CD14-positive monocyte (primary cell): ENCODE measurements at regions not wholly inside any gene's neighbourhood (a gene's known extent, or its start where the extent isn't known, plus 50 kb on each side); places are given as distances from the start of the nearest gene placed in this dataset.

Experiments
- DNase-seq, 3 donors: peaks; one replicate each; pipeline ENCODE4 v3.0.0-alpha.2; 2011 to 2022
- H2AFZ ChIP-seq: 2 replicates; pipeline ENCODE4 v1.6.0; 2012; ENCODE audit warnings: mild to moderate bottlenecking, low read depth, low read length, inconsistent platforms; ENCODE audit not compliant: insufficient read depth, poor library complexity, severe bottlenecking
- H3K27ac ChIP-seq, 2 donors: 1 replicate in 1 of 2; 2 replicates in 1 of 2; pipeline ENCODE4 v1.5.1; 2012 to 2013; ENCODE audit warnings: low read length in 2 of 2, control low read depth in 1 of 2, inconsistent platforms in 1 of 2, low read depth in 1 of 2, mild to moderate bottlenecking in 1 of 2
- H3K27me3 ChIP-seq, 2 donors: one replicate each; pipeline versions ENCODE4 v1.6.0 to v1.6.1; 2011 to 2013; ENCODE audit warnings: low read length in 2 of 2; ENCODE audit not compliant: control insufficient read depth in 2 of 2, insufficient read depth in 2 of 2
- H3K36me3 ChIP-seq, 2 donors: replicated peaks in 1 of 2; 1 replicate in 1 of 2; 2 replicates in 1 of 2; pipeline versions ENCODE4 v1.5.1 to v1.6.1; 2012 to 2013; ENCODE audit warnings: low read length in 2 of 2, control low read depth in 1 of 2, inconsistent platforms in 1 of 2, mild to moderate bottlenecking in 1 of 2; ENCODE audit not compliant: insufficient read depth in 2 of 2, control insufficient read depth in 1 of 2
- H3K4me1 ChIP-seq, 2 donors: 1 replicate in 1 of 2; 2 replicates in 1 of 2; pipeline versions ENCODE4 v1.5.1 to v1.6.1; 2012 to 2013; ENCODE audit warnings: low read length in 2 of 2, control low read depth in 1 of 2, inconsistent platforms in 1 of 2, mild to moderate bottlenecking in 1 of 2, moderate library complexity in 1 of 2; ENCODE audit not compliant: insufficient read depth in 2 of 2, control insufficient read depth in 1 of 2
- H3K4me2 ChIP-seq: replicated peaks from 2 replicates; pipeline ENCODE3; 2012; ENCODE audit warnings: low read length, moderate library complexity, mild to moderate bottlenecking; ENCODE audit not compliant: poor library complexity, severe bottlenecking; ENCODE audit errors: extremely low read depth
- H3K4me3 ChIP-seq, 3 experiments: fragments of 200-600 bp in 1 of 3; sonication (generic) in 1 of 3; replicated peaks in 1 of 3; 1 replicate in 2 of 3; 2 replicates in 1 of 3; pipeline ENCODE4 v1.5.1; 2011 to 2013; ENCODE audit warnings: low read length in 3 of 3, mild to moderate bottlenecking in 3 of 3, control low read depth in 2 of 3, low read depth in 2 of 3, inconsistent platforms in 1 of 3, moderate library complexity in 1 of 3
- H3K79me2 ChIP-seq: 2 replicates; pipeline ENCODE4 v1.6.0; 2012; ENCODE audit warnings: mild to moderate bottlenecking, control low read depth, inconsistent platforms, low read length, moderate library complexity; ENCODE audit not compliant: insufficient read depth
- H3K9ac ChIP-seq: 2 replicates; pipeline ENCODE4 v1.6.0; 2017; ENCODE audit warnings: low read length, mild to moderate bottlenecking; ENCODE audit not compliant: insufficient read depth, poor library complexity, severe bottlenecking
- H3K9me3 ChIP-seq, 2 donors: replicated peaks in 1 of 2; 1 replicate in 1 of 2; 2 replicates in 1 of 2; pipeline versions ENCODE4 v1.5.1 to v1.6.1; 2012 to 2013; ENCODE audit warnings: low read length in 2 of 2, control low read depth in 1 of 2; ENCODE audit not compliant: control insufficient read depth in 1 of 2, insufficient read depth in 1 of 2
- H4K20me1 ChIP-seq: 2 replicates; pipeline ENCODE4 v1.6.0; 2012; ENCODE audit warnings: mild to moderate bottlenecking, low read length, control low read depth, moderate library complexity; ENCODE audit not compliant: insufficient read depth
- H3K27ac Mint-ChIP-seq, 7 donors: one replicate each; pipeline ENCODE4 v1.8.0; 2020; ENCODE audit warnings: mild to moderate bottlenecking in 7 of 7, mixed read lengths in 7 of 7, moderate library complexity in 6 of 7, inconsistent platforms in 2 of 7
- H3K27me3 Mint-ChIP-seq, 3 donors: one replicate each; pipeline ENCODE4 v1.8.0; 2021 to 2022; ENCODE audit warnings: low read depth in 3 of 3, mild to moderate bottlenecking in 3 of 3, mixed read lengths in 3 of 3, moderate library complexity in 3 of 3, inconsistent platforms in 1 of 3
- H3K36me3 Mint-ChIP-seq, 2 donors: one replicate each; pipeline ENCODE4 v1.8.0; 2020; ENCODE audit warnings: mixed read lengths in 2 of 2, inconsistent platforms in 1 of 2, mild to moderate bottlenecking in 1 of 2
- H3K4me1 Mint-ChIP-seq: one replicate; pipeline ENCODE4 v1.8.0; 2020; ENCODE audit warnings: mild to moderate bottlenecking, mixed read lengths
- H3K4me3 Mint-ChIP-seq, 2 donors: one replicate each; pipeline ENCODE4 v1.8.0; 2020; ENCODE audit warnings: mild to moderate bottlenecking in 2 of 2, mixed read lengths in 2 of 2, moderate library complexity in 1 of 2
- H3K9me3 Mint-ChIP-seq, 7 donors: one replicate each; pipeline ENCODE4 v1.8.0; 2020 to 2022; ENCODE audit warnings: mixed read lengths in 7 of 7, mild to moderate bottlenecking in 6 of 7, moderate library complexity in 6 of 7, inconsistent platforms in 2 of 7
- CTCF ChIP-seq: fragments of 200-600 bp; IDR thresholded peaks from one replicate; pipeline ENCODE4 v1.8.0; 2022; ENCODE audit warnings: antibody characterized with exemption, mild to moderate bottlenecking
- WGBS: methylation state at CpG from one replicate; pipeline ENCODE4 v1.1.5; 2013; ENCODE audit warnings: missing lambda C conversion rate; ENCODE audit not compliant: insufficient coverage; 5-methylcytosine and 5-hydroxymethylcytosine counted together
- intact Hi-C, 2 donors: fragments of 100-400 bp; cut with micrococcal nuclease; formaldehyde crosslinking; loops; one replicate each; pipeline versions ENCODE4 v1.15.0 to v1.15.1; 2023

- DNase-seq: peak in 2 of 3 donors; percentile 15 to 57
- no peaks in the 10 kb centered on the region for H3K36me3 Mint-ChIP-seq
- intact Hi-C loops: no loop called here
- H3K27me3 ChIP-seq: no peaks in the 10 kb centered on the region
- no peaks in the 10 kb centered on the region for H3K4me1 ChIP-seq
- no peaks in the 10 kb centered on the region for H3K79me2 ChIP-seq
- no peak overlapping the region for H3K9ac ChIP-seq
- H3K27ac Mint-ChIP-seq: no peak overlapping the region
- no peaks in the 10 kb centered on the region for H3K4me1 Mint-ChIP-seq
- H3K4me3 Mint-ChIP-seq: no peak overlapping the region
- H3K9me3 ChIP-seq: no peaks in the 10 kb centered on the region
- peaks cover 0 to 2% (median 0%) of the 10 kb centered on the region in 7 donors for H3K9me3 Mint-ChIP-seq
- peaks cover 0 to under 1% (median 0%) of the 10 kb centered on the region in 3 donors for H3K27me3 Mint-ChIP-seq
- 83% methylated on average over 7 of the region's 16 CpGs for WGBS
- H3K4me3 ChIP-seq: no peak overlapping the region
- H3K27ac ChIP-seq: no peak overlapping the region
- H3K36me3 ChIP-seq: no peaks in the 10 kb centered on the region
- no peak overlapping the region for H2AFZ ChIP-seq
- H3K4me2 ChIP-seq: no peak overlapping the region
- H4K20me1 ChIP-seq: no peaks in the 10 kb centered on the region
- TF ChIP-seq CTCF: peak; percentile 92
Measured at GRCh38 chr14:106436310-106436905, 910.0 kb downstream of the TMEM121 start.

GRCh38 chr14:106442857-106443256 is 916.5 kb downstream of the TMEM121 start:
- Histone ChIP-seq H3K4me2 (no peak overlapping the region), H3K27me3 (no peaks in the 10 kb centered on the region), H3K9me3 (no peaks in the 10 kb centered on the region), H3K27ac (no peak overlapping the region), H3K4me1 (no peaks in the 10 kb centered on the region), H3K4me3 (no peak overlapping the region), H3K79me2 (no peaks in the 10 kb centered on the region), H3K36me3 (no peaks in the 10 kb centered on the region), H2AFZ (no peak overlapping the region), H3K9ac (no peak overlapping the region), H4K20me1 (no peaks in the 10 kb centered on the region)
- intact Hi-C loops: loop anchor here in 1 of 2 donors (10.0 kb wide), 1 partner anchor 72 kb away; no protein-coding TSS in a partner anchor
- H3K36me3 Mint-ChIP-seq: no peaks in the 10 kb centered on the region
- 10% methylated on average over 7 of the region's 7 CpGs for WGBS
- peaks cover 1% of the 10 kb centered on the region for H3K4me1 Mint-ChIP-seq
- no peak for DNase-seq
- TF ChIP-seq CTCF: peak; percentile 65
- H3K27me3 Mint-ChIP-seq: peaks cover 2 to 4% (median 2%) of the 10 kb centered on the region in 3 donors
- H3K9me3 Mint-ChIP-seq: peaks cover 0 to 2% (median 0%) of the 10 kb centered on the region in 7 donors
- peak overlapping the region in 1 of 2 donors; percentile 6 for H3K4me3 Mint-ChIP-seq
- no peak overlapping the region for H3K27ac Mint-ChIP-seq
